GM12892 (cell line): ENCODE measurements at regions not wholly inside any gene's neighbourhood (a gene's known extent, or its start where the extent isn't known, plus 50 kb on each side); places are given as distances from the start of the nearest gene placed in this dataset.

Experiments
- POLR2A ChIP-seq: IDR thresholded peaks from 2 replicates; pipeline ENCODE4 v1.6.1; 2011; ENCODE audit warnings: low read depth, low read length, control low read depth
- POLR2AphosphoS5 ChIP-seq: IDR thresholded peaks from 2 replicates; pipeline ENCODE4 v1.6.1; 2011; ENCODE audit warnings: low read depth, low read length, control low read depth

GRCh38 chr6:117078624-117079023, 186.7 kb upstream of the VGLL2 start:
- no peak for TF ChIP-seq POLR2A
- no peak for TF ChIP-seq POLR2AphosphoS5
